HG03565 (cell line): ENCODE measurements at regions not wholly inside any gene's neighbourhood (a gene's known extent, or its start where the extent isn't known, plus 50 kb on each side); places are given as distances from the start of the nearest gene placed in this dataset.
"Not testable (repeated sequence)": the region's sequence is repeated elsewhere in the genome, so short reads cannot be mapped to it uniquely, and the experiment has no call there.

Experiments
- ATAC-seq: cut with Tn5 transposase; IDR thresholded peaks from one replicate; pipeline ENCODE4 v1.9.1; 2021; ENCODE audit warnings: mild to moderate bottlenecking, moderate library complexity; ENCODE audit not compliant: unreplicated experiment

DNA sequence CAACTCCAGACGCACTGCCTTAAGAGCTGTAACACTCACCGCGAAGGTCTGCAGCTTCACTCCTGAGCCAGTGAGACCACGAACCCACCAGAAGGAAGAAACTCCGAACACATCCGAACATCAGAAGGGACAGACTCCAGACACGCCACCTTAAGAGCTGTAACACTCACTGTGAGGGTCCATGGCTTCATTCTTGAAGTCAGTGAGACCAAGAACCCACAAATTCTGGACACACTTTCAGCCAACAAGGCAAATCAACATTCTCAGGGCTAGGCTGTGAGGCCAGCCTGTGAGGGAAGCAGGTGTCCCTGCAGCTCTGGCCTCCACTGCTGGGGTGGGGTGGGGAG, 275.3 kb downstream of the ADGRD1 start:
- not testable (repeated sequence) for ATAC-seq

GRCh38 chr12:131229426-131230339, 276.0 kb downstream of the ADGRD1 start:
- no peak for ATAC-seq

GRCh38 chr12:131230340-131231031, 276.8 kb downstream of the ADGRD1 start:
- no peak for ATAC-seq

DNA sequence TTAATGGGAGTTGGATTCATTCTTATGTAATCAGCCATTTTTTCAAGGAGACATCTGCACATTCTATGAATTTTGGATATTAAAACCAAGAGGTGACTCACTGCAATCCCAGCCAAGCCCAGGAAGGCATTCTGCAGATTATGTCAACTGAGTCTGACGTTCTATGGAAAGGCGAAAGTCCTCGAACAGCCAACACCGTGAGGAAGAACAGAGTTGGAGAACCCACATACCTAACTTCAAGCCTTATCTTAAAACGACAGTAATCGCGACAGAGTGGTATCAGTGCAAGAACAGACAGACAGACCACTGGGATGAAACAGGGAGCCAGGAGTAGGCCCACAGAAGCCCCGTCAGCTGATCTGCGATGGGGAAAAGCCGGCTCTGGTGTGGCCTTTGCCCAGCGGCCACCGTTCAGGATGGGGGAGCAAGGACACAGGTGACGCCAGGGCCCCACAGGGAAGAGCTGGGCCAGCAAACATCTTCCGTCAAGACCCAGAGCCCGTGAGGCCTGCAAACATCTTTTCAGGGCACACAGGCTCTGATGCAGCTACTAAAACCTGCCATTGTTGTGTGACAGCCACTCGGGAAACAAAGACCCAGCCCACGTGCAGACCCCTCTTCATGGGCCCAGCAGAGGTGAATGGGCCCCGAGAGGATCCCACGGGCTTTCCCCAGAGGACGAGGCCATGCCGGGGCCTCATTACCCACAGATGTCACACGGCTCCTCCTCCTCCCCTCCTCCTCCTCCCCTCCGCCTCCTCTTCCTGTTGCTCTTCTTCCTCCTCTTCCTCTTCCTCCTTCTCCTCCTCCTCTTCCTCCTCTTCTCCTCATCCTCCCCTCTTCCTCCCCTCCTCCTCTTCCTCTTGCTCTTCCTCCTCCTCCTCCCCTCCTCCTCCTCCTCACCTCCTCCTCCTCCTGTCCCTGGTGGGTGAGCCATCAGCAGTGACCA, 277.6 kb downstream of the ADGRD1 start:
- no peak for ATAC-seq

DNA sequence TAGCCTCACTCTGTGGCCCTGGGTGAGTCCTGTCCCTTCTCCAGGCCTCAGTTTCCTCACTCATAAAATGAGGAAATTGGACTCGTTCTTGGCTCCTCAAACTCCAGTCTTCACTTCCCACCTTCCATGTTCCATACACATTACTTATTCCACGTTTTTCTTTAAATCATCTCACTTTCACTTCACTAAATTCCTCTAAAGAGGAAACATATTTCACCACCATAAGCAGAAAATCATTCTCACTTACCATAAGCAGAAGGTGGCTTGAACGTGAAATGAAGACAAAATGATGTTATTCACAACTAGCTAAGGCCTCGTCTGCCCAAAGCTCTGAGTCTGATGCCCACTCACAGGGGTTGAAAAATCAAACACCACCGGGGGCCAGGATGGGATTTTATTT, 278.3 kb downstream of the ADGRD1 start:
- no peak for ATAC-seq

- not testable (repeated sequence) for ATAC-seq
Observed at GRCh38 chr12:131232872-131233271, 279.2 kb downstream of the ADGRD1 start.

- not testable (repeated sequence) for ATAC-seq
Observed at GRCh38 chr12:131233850-131234789, 280.4 kb downstream of the ADGRD1 start.

GRCh38 chr12:131234841-131235271, 281.1 kb downstream of the ADGRD1 start:
- not testable (repeated sequence) for ATAC-seq

DNA sequence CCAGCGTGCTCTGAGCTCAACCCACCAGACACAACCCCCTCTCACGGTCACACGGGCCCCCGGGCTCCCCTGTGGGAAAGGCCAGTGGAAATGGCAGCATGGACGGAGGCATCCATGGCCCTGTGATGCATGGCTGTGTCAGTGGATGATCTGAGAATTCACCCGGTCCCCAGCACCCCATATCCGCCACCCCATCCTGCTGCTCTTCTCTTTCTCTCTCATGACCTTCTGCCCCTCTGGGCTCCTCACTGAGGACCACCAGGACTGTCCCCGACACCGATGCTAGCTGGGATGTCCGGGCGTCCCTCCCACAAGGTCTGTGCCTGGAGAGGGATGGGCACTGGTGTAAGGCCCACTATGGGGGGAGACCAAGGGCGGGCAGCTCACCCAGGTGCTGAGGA, 282.2 kb downstream of the ADGRD1 start:
- ATAC-seq = no peak

DNA sequence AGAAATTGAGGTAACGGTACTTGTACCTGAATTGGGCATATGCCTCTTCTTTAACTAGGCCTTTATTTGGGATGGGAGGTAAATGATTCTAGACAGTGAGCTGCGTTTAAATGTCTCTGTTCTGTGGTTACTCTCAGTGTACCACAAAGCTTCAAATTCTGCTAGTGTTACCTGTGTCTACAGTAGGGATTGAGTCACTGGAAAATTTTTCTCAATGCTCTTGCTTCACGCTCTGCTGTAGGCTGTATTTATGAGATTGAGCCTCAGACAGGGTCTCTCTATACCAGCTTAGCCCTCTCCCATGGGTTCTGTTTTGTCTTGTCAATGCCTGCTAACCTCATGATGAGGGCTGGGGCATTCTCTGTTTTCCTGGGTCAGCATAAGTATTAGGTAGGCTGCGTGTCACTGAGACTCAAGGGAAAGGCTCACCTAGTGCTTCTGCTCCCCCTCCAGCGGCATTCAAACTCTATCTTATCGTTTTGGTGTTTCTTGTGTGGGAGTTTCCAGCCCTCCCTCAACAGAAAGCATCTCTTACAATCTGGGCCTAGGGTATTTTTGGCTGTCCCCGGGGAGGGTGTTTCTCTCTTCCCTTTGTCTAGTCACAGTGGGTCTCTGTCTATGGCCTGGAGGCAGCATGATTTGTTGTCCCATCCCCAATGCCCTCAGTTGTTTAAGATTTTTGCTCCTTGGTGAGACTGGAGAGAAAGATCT, 285.8 kb downstream of the ADGRD1 start:
- ATAC-seq = peak; percentile 66

- no peak for ATAC-seq
Observed at GRCh38 chr12:131241517-131241916, 287.8 kb downstream of the ADGRD1 start.

DNA sequence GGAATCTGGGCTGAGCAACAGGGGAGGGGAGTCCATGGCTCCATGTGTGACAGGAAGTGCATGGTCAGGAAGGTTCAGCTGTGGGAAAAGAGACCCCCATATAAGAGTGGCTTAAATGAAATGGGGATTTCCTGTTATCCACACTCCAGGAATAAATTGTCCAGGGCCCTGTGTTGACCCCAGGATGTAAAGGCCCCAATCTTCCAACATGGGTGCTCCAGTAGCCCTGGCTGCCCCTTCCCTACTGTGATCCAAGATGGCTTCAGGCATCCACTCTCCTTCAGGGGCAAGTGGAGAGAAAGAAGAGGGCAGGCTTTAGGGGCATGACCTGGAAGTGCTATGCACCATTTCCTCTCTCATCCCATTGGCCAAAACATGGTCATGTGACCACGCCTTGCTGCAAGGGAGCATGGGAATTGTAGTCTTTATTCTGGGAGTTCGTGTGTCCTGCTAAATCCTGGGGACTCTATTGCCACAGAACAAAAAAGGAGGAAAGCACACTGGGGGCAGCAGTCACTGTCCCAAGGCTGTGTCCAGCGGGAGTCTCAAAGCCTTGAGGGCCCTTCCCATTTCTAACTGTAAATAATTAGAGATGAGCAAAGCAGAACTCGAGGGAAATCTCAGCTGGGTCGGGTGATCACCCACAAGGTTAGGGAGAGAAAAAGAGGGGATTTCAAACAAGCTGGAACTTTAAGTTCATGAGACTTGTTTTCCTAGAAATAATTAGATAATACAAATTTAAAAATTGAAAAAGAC, 289.2 kb downstream of the ADGRD1 start:
- ATAC-seq = no peak

- not testable (repeated sequence) for ATAC-seq
Observed at GRCh38 chr12:131244157-131244688, 290.5 kb downstream of the ADGRD1 start.

- ATAC-seq = not testable (repeated sequence)
Observed at GRCh38 chr12:131245161-131245560, 291.5 kb downstream of the ADGRD1 start.

GRCh38 chr12:131245564-131246355, 292.1 kb downstream of the ADGRD1 start:
- no peak for ATAC-seq

DNA sequence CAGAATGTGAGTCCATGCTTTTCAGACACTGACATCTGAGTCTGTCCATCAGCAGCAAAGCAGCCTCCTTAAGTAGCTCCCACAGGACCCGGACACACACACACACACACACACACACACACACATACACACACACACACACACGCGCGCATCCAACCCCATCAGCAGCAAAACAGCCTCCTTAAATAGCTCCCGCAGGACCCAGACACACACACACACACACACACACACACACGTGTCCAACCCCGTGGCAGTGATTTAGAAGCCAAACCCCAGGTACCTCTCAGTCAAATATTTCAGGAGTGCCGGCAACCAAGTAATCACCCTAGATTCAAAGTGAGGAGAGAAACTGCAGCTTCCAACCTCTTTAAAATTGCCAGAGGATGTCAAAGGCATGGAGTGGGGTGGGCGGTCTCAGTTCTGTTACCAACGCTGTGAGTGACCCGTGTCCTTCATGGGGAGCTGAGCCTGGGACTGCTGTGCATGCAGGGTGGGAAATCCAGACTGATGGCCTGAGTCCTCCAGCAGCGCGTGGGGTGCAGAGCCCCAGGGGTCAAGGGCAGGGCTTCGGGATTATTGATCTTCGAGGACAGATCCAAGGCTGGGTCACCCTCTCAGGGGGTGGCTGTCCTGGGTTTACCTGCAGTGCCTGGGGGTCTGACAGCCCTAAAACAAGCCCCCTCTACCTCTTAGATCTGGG, 293.5 kb downstream of the ADGRD1 start:
- ATAC-seq = not testable (repeated sequence)

- ATAC-seq = not testable (repeated sequence)
Observed at GRCh38 chr12:131247875-131248274, 294.2 kb downstream of the ADGRD1 start.
